HG03457 (cell line): ENCODE measurements at regions not wholly inside any gene's neighbourhood (a gene's known extent, or its start where the extent isn't known, plus 50 kb on each side); places are given as distances from the start of the nearest gene placed in this dataset.

Experiments
- ATAC-seq: cut with Tn5 transposase; IDR thresholded peaks from one replicate; pipeline ENCODE4 v1.9.1; 2021; ENCODE audit warnings: moderate number of reproducible peaks; ENCODE audit not compliant: unreplicated experiment

GRCh38 chr9:105187781-105188180, 56.7 kb upstream of the SLC44A1 start:
- no peak for ATAC-seq

DNA sequence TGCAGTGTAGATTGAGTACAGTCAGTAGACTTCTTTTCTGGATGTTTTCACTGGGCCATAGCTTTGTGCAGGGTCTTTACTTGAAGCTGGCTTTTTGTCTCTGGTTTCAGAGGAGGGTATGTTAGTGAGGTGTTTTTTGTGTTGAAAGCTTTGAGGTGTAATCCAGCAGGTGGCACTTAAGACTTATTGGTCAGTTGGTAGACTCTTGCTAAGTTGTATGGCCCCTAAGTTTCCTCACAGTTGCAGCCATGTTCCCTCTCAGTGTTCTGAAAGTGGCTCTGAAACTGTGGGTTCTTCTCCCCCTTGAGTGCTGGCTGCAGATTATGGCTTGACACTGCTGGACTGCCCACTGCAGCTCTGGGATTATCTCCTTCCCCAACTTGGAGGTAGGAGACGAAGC, 55.7 kb upstream of the SLC44A1 start:
- ATAC-seq: no peak

GRCh38 chr9:105191508-105192121, 52.8 kb upstream of the SLC44A1 start:
- ATAC-seq: peak; percentile 81

GRCh38 chr9:105193560-105193959, 50.9 kb upstream of the SLC44A1 start:
- ATAC-seq: no peak

DNA sequence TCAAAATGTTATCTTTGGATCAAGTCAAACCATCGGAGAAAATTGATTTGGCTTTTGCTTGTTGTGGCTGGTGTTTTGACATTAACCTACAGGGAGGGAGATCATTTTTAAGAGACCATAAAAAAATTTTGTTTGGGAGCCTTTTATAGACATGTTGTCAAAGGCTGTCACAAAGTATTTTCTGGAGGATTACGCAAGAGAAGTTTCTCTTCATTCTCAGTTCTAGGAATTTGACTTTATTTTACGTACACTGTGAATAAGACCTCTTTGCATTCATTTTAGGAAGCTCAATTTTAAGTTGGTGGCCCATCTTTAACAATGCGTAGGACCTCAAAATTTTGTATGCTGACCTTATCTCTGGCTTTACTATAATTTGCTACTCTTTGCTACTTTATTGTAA, 50.2 kb upstream of the SLC44A1 start:
- ATAC-seq: no peak
